ENCODE measurements at regions not wholly inside any gene's neighbourhood (a gene's known extent, or its start where the extent isn't known, plus 50 kb on each side); places are given as distances from the start of the nearest gene placed in this dataset.

DNA sequence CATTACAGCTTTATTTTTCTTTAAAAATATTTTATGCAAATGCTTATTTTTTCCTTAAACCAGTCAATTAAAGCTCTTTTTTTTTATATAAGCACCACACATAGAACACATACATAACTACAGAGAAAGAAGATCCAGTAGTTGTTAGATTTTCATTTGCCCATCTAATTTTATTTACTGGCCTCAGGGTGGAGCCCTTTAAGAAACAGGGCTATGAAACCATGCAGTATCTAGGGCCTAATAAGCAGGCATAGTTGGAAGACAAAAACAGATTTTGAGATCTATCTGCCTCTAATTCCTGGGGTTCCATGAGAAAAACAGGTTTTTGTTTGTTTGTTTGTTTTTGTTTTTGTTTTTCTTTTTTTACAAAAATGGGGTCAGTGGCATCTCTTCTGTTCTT, 120.6 kb downstream of the BCHE start:
- Histone ChIP-seq H3K4me3 (no peak overlapping the region), H3K27me3 (no peaks in the 10 kb centered on the region), H3K36me3 (ENCODE audit: low read depth, missing control alignments) (no peaks in the 10 kb centered on the region), H3K27ac (no peak overlapping the region), H3K4me1 (no peaks in the 10 kb centered on the region), H3K9me3 (no peaks in the 10 kb centered on the region)
- no peak for TF ChIP-seq POLR2A (IDR thresholded peaks at IDR 0.05)
- TF ChIP-seq, protein P1, sequence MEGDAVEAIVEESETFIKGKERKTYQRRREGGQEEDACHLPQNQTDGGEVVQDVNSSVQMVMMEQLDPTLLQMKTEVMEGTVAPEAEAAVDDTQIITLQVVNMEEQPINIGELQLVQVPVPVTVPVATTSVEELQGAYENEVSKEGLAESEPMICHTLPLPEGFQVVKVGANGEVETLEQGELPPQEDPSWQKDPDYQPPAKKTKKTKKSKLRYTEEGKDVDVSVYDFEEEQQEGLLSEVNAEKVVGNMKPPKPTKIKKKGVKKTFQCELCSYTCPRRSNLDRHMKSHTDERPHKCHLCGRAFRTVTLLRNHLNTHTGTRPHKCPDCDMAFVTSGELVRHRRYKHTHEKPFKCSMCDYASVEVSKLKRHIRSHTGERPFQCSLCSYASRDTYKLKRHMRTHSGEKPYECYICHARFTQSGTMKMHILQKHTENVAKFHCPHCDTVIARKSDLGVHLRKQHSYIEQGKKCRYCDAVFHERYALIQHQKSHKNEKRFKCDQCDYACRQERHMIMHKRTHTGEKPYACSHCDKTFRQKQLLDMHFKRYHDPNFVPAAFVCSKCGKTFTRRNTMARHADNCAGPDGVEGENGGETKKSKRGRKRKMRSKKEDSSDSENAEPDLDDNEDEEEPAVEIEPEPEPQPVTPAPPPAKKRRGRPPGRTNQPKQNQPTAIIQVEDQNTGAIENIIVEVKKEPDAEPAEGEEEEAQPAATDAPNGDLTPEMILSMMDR (IDR thresholded peaks at IDR 0.05): no peak
- intact Hi-C loops (cut with DNase I; ENCODE audit: low total_unique reads): no loop called here
- no peak for DNase-seq

- no peak overlapping the region for H3K4me3 ChIP-seq
- intact Hi-C loops (cut with DNase I; ENCODE audit: low total_unique reads): no loop called here
- no peaks in the 10 kb centered on the region for H3K36me3 ChIP-seq (ENCODE audit: low read depth, missing control alignments)
- TF ChIP-seq, protein P1 (IDR thresholded peaks at IDR 0.05): no peak
- no peak for TF ChIP-seq POLR2A (IDR thresholded peaks at IDR 0.05)
- no peak overlapping the region for H3K27ac ChIP-seq
- no peaks in the 10 kb centered on the region for H3K27me3 ChIP-seq
- no peak for DNase-seq
- no peaks in the 10 kb centered on the region for H3K4me1 ChIP-seq
- H3K9me3 ChIP-seq: no peaks in the 10 kb centered on the region
- 86 to 87% methylated on average over 5 to 7 of the region's 7 CpGs for WGBS, 2 donors
These were observed 123.7 kb downstream of the BCHE start for GRCh38 chr3:165713479-165713878.

GRCh38 chr3:165712382-165712781, 124.8 kb downstream of the BCHE start:
- DNase-seq: no peak
- Histone ChIP-seq H3K9me3 (no peaks in the 10 kb centered on the region), H3K27me3 (no peaks in the 10 kb centered on the region), H3K4me1 (no peaks in the 10 kb centered on the region), H3K4me3 (no peak overlapping the region), H3K36me3 (ENCODE audit: low read depth, missing control alignments) (no peaks in the 10 kb centered on the region), H3K27ac (no peak overlapping the region)
- 83 to 94% methylated on average over 1 to 8 of the region's 8 CpGs for WGBS, 2 donors
- intact Hi-C loops (cut with DNase I; ENCODE audit: low total_unique reads): no loop called here
- TF ChIP-seq, protein P1 (IDR thresholded peaks at IDR 0.05): no peak
- TF ChIP-seq POLR2A (IDR thresholded peaks at IDR 0.05): no peak

DNA sequence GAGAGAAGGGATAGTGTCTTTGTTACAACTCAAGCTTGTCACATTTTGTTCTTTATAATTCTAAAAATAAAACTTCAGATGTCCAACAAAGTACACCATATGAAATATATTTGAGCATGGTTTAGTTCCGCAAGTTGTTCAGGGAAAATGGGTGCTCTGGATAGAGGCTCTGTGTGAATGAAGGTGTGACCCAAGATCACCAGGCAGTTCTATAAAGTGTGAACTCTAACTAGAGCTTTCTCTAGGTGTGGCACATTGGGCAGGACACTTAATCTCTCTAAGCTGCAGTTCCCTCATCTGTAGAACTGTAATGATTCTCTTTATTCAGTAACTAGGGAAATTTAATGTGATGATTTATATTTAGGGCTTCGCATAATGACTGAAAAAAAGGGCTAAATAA, 139.3 kb downstream of the BCHE start:
- intact Hi-C loops (cut with DNase I; ENCODE audit: low total_unique reads): no loop called here
- no peaks in the 10 kb centered on the region for H3K9me3 ChIP-seq
- TF ChIP-seq POLR2A (IDR thresholded peaks at IDR 0.05): no peak
- TF ChIP-seq, protein P1 (IDR thresholded peaks at IDR 0.05): no peak
- no peaks in the 10 kb centered on the region for H3K4me1 ChIP-seq
- DNase-seq: no peak
- no peak overlapping the region for H3K27ac ChIP-seq
- no peaks in the 10 kb centered on the region for H3K36me3 ChIP-seq (ENCODE audit: low read depth, missing control alignments)
- WGBS, 2 donors: 85 to 90% methylated on average over 2 of the region's 2 CpGs
- H3K27me3 ChIP-seq: no peaks in the 10 kb centered on the region
- no peak overlapping the region for H3K4me3 ChIP-seq

GRCh38 chr3:165696496-165696895, 140.7 kb downstream of the BCHE start:
- DNase-seq: no peak
- intact Hi-C loops (cut with DNase I; ENCODE audit: low total_unique reads): no loop called here
- Histone ChIP-seq H3K36me3 (ENCODE audit: low read depth, missing control alignments) (no peaks in the 10 kb centered on the region), H3K27me3 (no peaks in the 10 kb centered on the region), H3K4me3 (no peak overlapping the region), H3K27ac (no peak overlapping the region), H3K9me3 (no peaks in the 10 kb centered on the region), H3K4me1 (no peaks in the 10 kb centered on the region)
- TF ChIP-seq POLR2A (IDR thresholded peaks at IDR 0.05): no peak
- TF ChIP-seq, protein P1 (IDR thresholded peaks at IDR 0.05): no peak
- 95 to 96% methylated on average over 1 of the region's 1 CpG for WGBS, 2 donors
